Chondrocyte (in vitro differentiated cells): ENCODE measurements at regions not wholly inside any gene's neighbourhood (a gene's known extent, or its start where the extent isn't known, plus 50 kb on each side); places are given as distances from the start of the nearest gene placed in this dataset.

ENCODE experiments used
- DNase-seq: peaks from one replicate; pipeline ENCODE4 v3.0.0; 2021; ENCODE audit warnings: mixed read lengths, low spot score
- H3K27ac Mint-ChIP-seq: one replicate; pipeline ENCODE4 v1.8.0; 2021; ENCODE audit warnings: mild to moderate bottlenecking, moderate library complexity, mixed read lengths; ENCODE audit not compliant: unreplicated experiment
- H3K27me3 Mint-ChIP-seq: 2 replicates; pipeline ENCODE4 v1.8.0; 2021; ENCODE audit warnings: low read depth, mixed read lengths
- H3K36me3 Mint-ChIP-seq: 2 replicates; pipeline ENCODE4 v1.8.0; 2021; ENCODE audit warnings: low read depth, mixed read lengths
- H3K4me1 Mint-ChIP-seq: 2 replicates; pipeline ENCODE4 v1.8.0; 2021; ENCODE audit warnings: low read depth, mild to moderate bottlenecking, mixed read lengths
- H3K4me3 Mint-ChIP-seq: one replicate; pipeline ENCODE4 v1.8.0; 2021; ENCODE audit warnings: mild to moderate bottlenecking, moderate library complexity, mixed read lengths; ENCODE audit not compliant: unreplicated experiment
- H3K9me3 Mint-ChIP-seq: 2 replicates; pipeline ENCODE4 v1.8.0; 2021; ENCODE audit warnings: low read depth, mixed read lengths
- TF ChIP-seq, protein P1 (sequence below): fragments of 200-600 bp; sonication (generic); IDR thresholded peaks from 2 replicates; pipeline ENCODE4 v1.5.0; 2021; ENCODE audit warnings: antibody characterized with exemption, mild to moderate bottlenecking, moderate library complexity

- no peak for DNase-seq
- H3K27me3 Mint-ChIP-seq, result no peaks in the 10 kb centered on the region
- no peaks in the 10 kb centered on the region for H3K36me3 Mint-ChIP-seq
- no peak overlapping the region for H3K27ac Mint-ChIP-seq
- H3K4me3 Mint-ChIP-seq, result no peak overlapping the region
- no peaks in the 10 kb centered on the region for H3K4me1 Mint-ChIP-seq
- TF ChIP-seq, protein P1, sequence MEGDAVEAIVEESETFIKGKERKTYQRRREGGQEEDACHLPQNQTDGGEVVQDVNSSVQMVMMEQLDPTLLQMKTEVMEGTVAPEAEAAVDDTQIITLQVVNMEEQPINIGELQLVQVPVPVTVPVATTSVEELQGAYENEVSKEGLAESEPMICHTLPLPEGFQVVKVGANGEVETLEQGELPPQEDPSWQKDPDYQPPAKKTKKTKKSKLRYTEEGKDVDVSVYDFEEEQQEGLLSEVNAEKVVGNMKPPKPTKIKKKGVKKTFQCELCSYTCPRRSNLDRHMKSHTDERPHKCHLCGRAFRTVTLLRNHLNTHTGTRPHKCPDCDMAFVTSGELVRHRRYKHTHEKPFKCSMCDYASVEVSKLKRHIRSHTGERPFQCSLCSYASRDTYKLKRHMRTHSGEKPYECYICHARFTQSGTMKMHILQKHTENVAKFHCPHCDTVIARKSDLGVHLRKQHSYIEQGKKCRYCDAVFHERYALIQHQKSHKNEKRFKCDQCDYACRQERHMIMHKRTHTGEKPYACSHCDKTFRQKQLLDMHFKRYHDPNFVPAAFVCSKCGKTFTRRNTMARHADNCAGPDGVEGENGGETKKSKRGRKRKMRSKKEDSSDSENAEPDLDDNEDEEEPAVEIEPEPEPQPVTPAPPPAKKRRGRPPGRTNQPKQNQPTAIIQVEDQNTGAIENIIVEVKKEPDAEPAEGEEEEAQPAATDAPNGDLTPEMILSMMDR, result no peak
- H3K9me3 Mint-ChIP-seq, result peaks cover 3% of the 10 kb centered on the region
Measured at GRCh38 chr1:98188774-98189173, 267.9 kb upstream of the DPYD start.

DNA sequence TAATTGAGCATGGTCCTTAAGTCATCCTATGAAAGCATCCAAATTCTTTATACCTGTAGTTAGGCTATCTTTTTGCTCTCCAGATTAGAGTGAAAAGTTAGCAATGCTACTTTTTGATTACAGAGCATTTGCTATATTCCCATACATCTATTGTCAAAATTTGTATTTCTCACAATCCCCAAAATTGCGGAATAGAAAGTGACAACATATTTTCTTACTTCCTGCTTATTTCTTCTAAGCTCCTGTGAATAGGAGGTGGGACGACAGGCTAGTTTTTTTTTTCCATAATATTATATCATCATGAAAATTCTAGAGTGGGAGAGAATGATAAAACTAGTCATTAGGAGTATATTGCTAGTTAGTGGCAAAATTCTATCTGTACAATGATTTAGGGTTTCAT is 264.0 kb upstream of the DPYD start:
- TF ChIP-seq, protein P1, result no peak
- Mint-ChIP-seq H3K27me3 (no peaks in the 10 kb centered on the region), H3K4me1 (no peaks in the 10 kb centered on the region), H3K9me3 (peaks cover 3% of the 10 kb centered on the region), H3K4me3 (no peak overlapping the region), H3K36me3 (no peaks in the 10 kb centered on the region), H3K27ac (no peak overlapping the region)
- no peak for DNase-seq

GRCh38 chr1:98181036-98181764 is 260.4 kb upstream of the DPYD start:
- H3K9me3 Mint-ChIP-seq, result no peaks in the 10 kb centered on the region
- no peaks in the 10 kb centered on the region for H3K27me3 Mint-ChIP-seq
- no peak overlapping the region for H3K27ac Mint-ChIP-seq
- no peak for DNase-seq
- TF ChIP-seq, protein P1, result no peak
- H3K4me3 Mint-ChIP-seq, result no peak overlapping the region
- no peaks in the 10 kb centered on the region for H3K36me3 Mint-ChIP-seq
- peaks cover 4% of the 10 kb centered on the region for H3K4me1 Mint-ChIP-seq

- H3K4me1 Mint-ChIP-seq, result peaks cover 4% of the 10 kb centered on the region
- no peak overlapping the region for H3K27ac Mint-ChIP-seq
- no peak overlapping the region for H3K4me3 Mint-ChIP-seq
- no peaks in the 10 kb centered on the region for H3K36me3 Mint-ChIP-seq
- DNase-seq, result no peak
- no peaks in the 10 kb centered on the region for H3K9me3 Mint-ChIP-seq
- TF ChIP-seq, protein P1, result no peak
- H3K27me3 Mint-ChIP-seq, result no peaks in the 10 kb centered on the region
Measured at GRCh38 chr1:98179151-98179773, 258.4 kb upstream of the DPYD start.

- TF ChIP-seq, protein P1, result no peak
- H3K4me3 Mint-ChIP-seq, result no peak overlapping the region
- DNase-seq, result no peak
Measured at GRCh38 chr1:98177751-98178150, 256.9 kb upstream of the DPYD start.

More at GRCh38 chr1:98177751-98178150, 256.9 kb upstream of the DPYD start:
- Mint-ChIP-seq H3K4me1 (peaks cover 11% of the 10 kb centered on the region), H3K36me3 (no peaks in the 10 kb centered on the region), H3K9me3 (no peaks in the 10 kb centered on the region), H3K27me3 (no peaks in the 10 kb centered on the region), H3K27ac (no peak overlapping the region)
